Activated CD8-positive, alpha-beta T cell treated with anti-CD3 and anti-CD28 coated beads, Interleukin-2, amount 10 ng/mL, durations not matched to agents 7 days and 5 days (primary cell): ENCODE measurements at regions not wholly inside any gene's neighbourhood (a gene's known extent, or its start where the extent isn't known, plus 50 kb on each side); places are given as distances from the start of the nearest gene placed in this dataset.
"Not testable (repeated sequence)": the region's sequence is repeated elsewhere in the genome, so short reads cannot be mapped to it uniquely, and the experiment has no call there.

Experiments used
- ATAC-seq: fragments of 150-1000 bp; cut with Tn5 transposase; one replicate; pipeline ENCODE4 v1.10.0; 2021; ENCODE audit warnings: moderate library complexity
- CTCF ChIA-PET: fragments of 350-600 bp; sonication (Branson Sonifier 250); formaldehyde crosslinking; loops from one replicate; lab custom pipeline; 2021; ENCODE audit warnings: antibody characterized with exemption; lab: Charles Lee
- POLR2A ChIA-PET: fragments of 350-600 bp; sonication (Branson Sonifier 250); formaldehyde crosslinking; loops from one replicate; lab custom pipeline; 2021; ENCODE audit warnings: antibody characterized with exemption; lab: Charles Lee
- DNase-seq: peaks from one replicate; pipeline ENCODE4 v3.0.0-alpha.2; 2020
- H3K27ac Mint-ChIP-seq: one replicate; pipeline ENCODE4 v1.8.0; 2021; ENCODE audit warnings: mild to moderate bottlenecking, mixed read lengths
- H3K27me3 Mint-ChIP-seq: one replicate; pipeline ENCODE4 v1.8.0; 2021; ENCODE audit warnings: low read depth, mixed read lengths
- H3K36me3 Mint-ChIP-seq: one replicate; pipeline ENCODE4 v1.8.0; 2021; ENCODE audit warnings: low read depth, mixed read lengths
- H3K4me1 Mint-ChIP-seq: one replicate; pipeline ENCODE4 v1.8.0; 2021; ENCODE audit warnings: low read depth, mixed read lengths
- H3K4me3 Mint-ChIP-seq: one replicate; pipeline ENCODE4 v1.8.0; 2021; ENCODE audit warnings: mild to moderate bottlenecking, mixed read lengths
- H3K9me3 Mint-ChIP-seq: one replicate; pipeline ENCODE4 v1.8.0; 2022; ENCODE audit warnings: mixed read lengths; ENCODE audit not compliant: insufficient read depth

DNA sequence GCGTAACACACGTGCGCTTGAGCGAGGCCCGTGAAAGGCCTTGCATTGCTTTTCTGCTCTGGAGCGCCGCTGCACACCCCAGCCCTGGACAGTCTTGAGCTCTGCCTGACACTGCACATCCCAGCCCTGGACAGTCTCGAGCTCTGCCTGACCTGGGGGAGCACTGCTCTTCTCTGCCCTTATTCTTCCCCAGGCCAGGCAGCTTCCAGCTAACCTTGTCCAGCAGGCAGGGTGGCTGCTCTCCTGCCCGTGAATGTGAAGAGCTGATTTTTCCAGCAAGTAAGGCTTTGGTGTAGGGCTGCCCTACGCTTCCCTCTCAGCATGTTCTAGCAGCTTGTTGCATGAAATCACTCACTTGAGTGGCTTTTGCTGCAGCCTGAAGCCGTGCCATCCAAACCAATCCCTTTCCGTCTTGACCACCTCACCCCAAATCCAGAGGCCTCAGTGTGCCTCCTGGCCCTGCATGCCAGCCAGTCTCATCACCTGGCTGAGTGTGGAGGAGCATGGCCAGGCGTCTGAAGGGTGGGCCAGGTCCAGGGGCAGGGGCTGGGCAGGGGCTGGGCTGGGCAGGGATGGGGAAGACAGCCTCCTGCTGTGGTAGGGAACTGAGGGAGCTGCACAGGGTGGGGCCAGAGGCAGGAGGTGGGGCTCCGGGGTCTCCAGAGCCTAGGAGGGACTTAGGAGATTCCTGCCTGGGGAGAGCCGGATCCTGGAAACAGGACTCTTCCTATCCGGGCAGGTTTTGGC lies 89.5 kb upstream of the B3GAT1 start:
- Mint-ChIP-seq H3K27ac (no peak overlapping the region), H3K9me3 (no peaks in the 10 kb centered on the region), H3K36me3 (no peaks in the 10 kb centered on the region), H3K27me3 (no peaks in the 10 kb centered on the region), H3K4me1 (no peaks in the 10 kb centered on the region), H3K4me3 (no peak overlapping the region)
- CTCF ChIA-PET: no interaction called here
- no peak for DNase-seq
- POLR2A ChIA-PET: no interaction called here
- no peak for ATAC-seq

DNA sequence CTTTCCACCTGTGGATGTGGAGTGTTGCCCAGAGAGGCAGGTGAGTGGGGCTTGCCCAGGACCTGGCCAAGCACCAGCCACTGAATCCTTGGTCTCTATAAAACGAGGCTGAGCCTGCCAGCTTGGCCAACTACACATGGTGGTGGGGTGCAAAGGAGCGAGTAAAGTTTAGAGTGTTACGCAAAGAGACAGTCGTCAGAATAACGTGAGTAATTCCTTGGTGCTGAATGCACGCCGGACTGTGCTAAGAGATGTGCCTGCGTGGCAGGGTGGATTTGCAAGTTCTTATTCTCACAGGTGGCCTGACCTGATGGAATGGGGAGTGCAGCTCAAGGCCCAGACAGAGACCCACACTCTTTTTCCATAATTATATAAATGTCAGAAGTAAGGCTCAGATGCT lies 88.6 kb upstream of the B3GAT1 start:
- ChIA-PET POLR2A (no interaction called here), CTCF (no interaction called here)
- Mint-ChIP-seq H3K27ac (no peak overlapping the region), H3K27me3 (no peaks in the 10 kb centered on the region), H3K4me3 (no peak overlapping the region), H3K9me3 (no peaks in the 10 kb centered on the region), H3K36me3 (no peaks in the 10 kb centered on the region), H3K4me1 (no peaks in the 10 kb centered on the region)
- ATAC-seq (no peak), DNase-seq (no peak)

- DNase-seq (no peak), ATAC-seq (no peak)
- Mint-ChIP-seq H3K4me3 (no peak overlapping the region), H3K9me3 (no peaks in the 10 kb centered on the region), H3K27ac (no peak overlapping the region), H3K27me3 (no peaks in the 10 kb centered on the region), H3K36me3 (no peaks in the 10 kb centered on the region), H3K4me1 (no peaks in the 10 kb centered on the region)
- CTCF ChIA-PET: no interaction called here
- POLR2A ChIA-PET: no interaction called here
These were observed 87.9 kb upstream of the B3GAT1 start for GRCh38 chr11:134499990-134500389.

DNA sequence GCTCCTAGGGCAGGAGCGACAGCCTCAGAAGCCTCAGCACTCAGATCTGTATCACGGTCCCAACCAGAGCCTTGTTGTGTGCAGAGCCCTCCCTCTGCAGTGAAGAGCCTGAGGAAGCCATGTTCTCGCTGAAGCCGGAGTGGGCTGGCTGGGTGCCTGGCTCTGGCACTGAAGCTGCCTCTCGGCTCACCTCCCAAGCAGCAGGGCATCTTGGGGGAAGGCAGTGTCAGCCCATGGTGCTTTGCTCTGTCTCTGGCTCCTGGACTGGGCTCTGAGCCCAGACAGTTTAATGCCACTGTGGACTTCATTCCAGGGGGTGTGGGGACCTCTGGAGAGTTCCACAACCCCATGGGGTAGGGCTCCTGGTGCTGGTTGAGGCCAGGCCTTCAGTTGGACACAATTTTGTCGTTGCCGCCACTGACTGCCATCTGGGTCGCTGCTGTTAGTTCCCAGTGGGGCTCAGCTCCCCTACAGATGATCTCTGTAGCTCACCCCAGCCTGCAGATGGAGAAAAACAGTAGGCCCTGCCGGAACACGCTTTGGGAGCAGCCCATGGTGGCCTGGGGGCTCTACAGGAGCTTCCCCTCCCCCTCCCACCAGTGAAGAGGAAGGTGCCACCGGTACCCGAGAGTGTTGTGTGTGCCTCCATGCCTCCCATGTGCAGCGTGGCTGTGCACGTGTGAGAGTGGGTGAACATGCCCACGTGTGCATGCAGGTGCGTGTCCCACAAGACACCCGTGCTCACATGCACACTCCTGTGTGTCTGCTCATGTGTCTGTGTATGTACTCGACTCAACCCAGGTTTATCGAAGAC lies 86.5 kb upstream of the B3GAT1 start:
- no peaks in the 10 kb centered on the region for H3K9me3 Mint-ChIP-seq

GRCh38 chr11:134497586-134497985 lies 85.5 kb upstream of the B3GAT1 start:
- Mint-ChIP-seq H3K9me3 (no peaks in the 10 kb centered on the region), H3K27ac (no peak overlapping the region)
- POLR2A ChIA-PET: no interaction called here

More for the DNA sequence above, 86.5 kb upstream of the B3GAT1 start:
- Mint-ChIP-seq H3K36me3 (no peaks in the 10 kb centered on the region), H3K27me3 (no peaks in the 10 kb centered on the region), H3K4me3 (no peak overlapping the region), H3K27ac (no peak overlapping the region), H3K4me1 (no peaks in the 10 kb centered on the region)
- CTCF ChIA-PET: no interaction called here
- no peak for ATAC-seq
- DNase-seq: no peak
- POLR2A ChIA-PET: no interaction called here

DNA sequence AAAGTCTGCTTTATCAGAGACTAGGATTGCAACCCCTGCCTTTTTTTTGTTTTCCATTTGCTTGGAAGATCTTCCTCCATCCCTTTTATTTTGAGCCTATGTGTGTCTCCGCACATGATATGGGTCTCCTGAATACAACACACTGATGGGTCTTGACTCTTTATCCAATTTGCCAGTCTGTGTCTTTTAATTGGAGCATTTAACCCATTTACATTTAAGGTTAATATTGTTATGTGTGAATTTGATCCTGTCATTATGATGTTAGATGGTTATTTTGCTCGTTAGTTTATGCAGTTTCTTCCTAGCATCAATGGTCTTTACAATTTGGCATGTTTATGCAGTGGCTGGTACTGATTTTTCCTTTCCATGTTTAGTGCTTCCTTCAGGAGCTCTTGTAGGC lies 84.0 kb upstream of the B3GAT1 start:
- H3K36me3 Mint-ChIP-seq, H3K4me3 Mint-ChIP-seq, POLR2A ChIA-PET, H3K4me1 Mint-ChIP-seq, DNase-seq, CTCF ChIA-PET, H3K27ac Mint-ChIP-seq, H3K27me3 Mint-ChIP-seq, H3K9me3 Mint-ChIP-seq, ATAC-seq: not testable (repeated sequence)

More at GRCh38 chr11:134497586-134497985, 85.5 kb upstream of the B3GAT1 start:
- no peak for DNase-seq
- CTCF ChIA-PET: no interaction called here
- Mint-ChIP-seq H3K36me3 (no peaks in the 10 kb centered on the region), H3K4me1 (no peaks in the 10 kb centered on the region), H3K27me3 (no peaks in the 10 kb centered on the region), H3K4me3 (no peak overlapping the region)
- ATAC-seq: no peak

- H3K27ac Mint-ChIP-seq, H3K36me3 Mint-ChIP-seq, H3K4me3 Mint-ChIP-seq, DNase-seq, H3K4me1 Mint-ChIP-seq, ATAC-seq, CTCF ChIA-PET, POLR2A ChIA-PET, H3K9me3 Mint-ChIP-seq, H3K27me3 Mint-ChIP-seq: not testable (repeated sequence)
These were observed 82.4 kb upstream of the B3GAT1 start for GRCh38 chr11:134494395-134494794.

DNA sequence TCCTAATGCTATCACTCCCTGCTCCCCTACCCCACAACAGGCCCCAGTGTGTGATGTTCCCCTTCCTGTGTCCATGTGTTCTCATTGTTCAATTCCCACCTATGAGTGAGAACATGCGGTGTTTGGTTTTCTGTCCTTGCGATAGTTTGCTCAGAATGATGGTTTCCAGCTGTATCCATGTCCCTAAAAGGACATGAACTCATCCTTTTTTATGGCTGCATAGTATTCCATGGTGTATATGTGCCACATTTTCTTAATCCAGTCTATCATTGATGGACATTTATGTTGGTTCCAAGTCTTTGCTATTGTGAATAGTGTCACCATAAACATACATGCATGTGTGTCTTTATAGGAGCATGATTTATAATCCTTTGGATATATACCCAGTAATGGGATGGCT lies 80.4 kb upstream of the B3GAT1 start:
- H3K4me3 Mint-ChIP-seq, POLR2A ChIA-PET: not testable (repeated sequence)

GRCh38 chr11:134489728-134490127 lies 77.7 kb upstream of the B3GAT1 start:
- Mint-ChIP-seq H3K9me3 (no peaks in the 10 kb centered on the region), H3K27me3 (no peaks in the 10 kb centered on the region), H3K27ac (no peak overlapping the region), H3K4me1 (no peaks in the 10 kb centered on the region), H3K36me3 (no peaks in the 10 kb centered on the region), H3K4me3 (no peak overlapping the region)
- CTCF ChIA-PET: no interaction called here
- no peak for ATAC-seq
- DNase-seq: no peak
- POLR2A ChIA-PET: no interaction called here

More for the DNA sequence above, 80.4 kb upstream of the B3GAT1 start:
- H3K9me3 Mint-ChIP-seq, H3K27ac Mint-ChIP-seq, H3K27me3 Mint-ChIP-seq, H3K4me1 Mint-ChIP-seq, CTCF ChIA-PET, H3K36me3 Mint-ChIP-seq, DNase-seq, ATAC-seq: not testable (repeated sequence)

- Mint-ChIP-seq H3K27ac (no peak overlapping the region), H3K9me3 (no peaks in the 10 kb centered on the region), H3K36me3 (no peaks in the 10 kb centered on the region), H3K4me1 (no peaks in the 10 kb centered on the region), H3K27me3 (no peaks in the 10 kb centered on the region), H3K4me3 (no peak overlapping the region)
- ChIA-PET CTCF (no interaction called here), POLR2A (interaction anchor here (0.6 kb wide), 1 partner anchor 575 kb away, joined by 3 read pairs; no protein-coding TSS in a partner anchor)
- ATAC-seq (no peak), DNase-seq (no peak)
These were observed 76.9 kb upstream of the B3GAT1 start for GRCh38 chr11:134488913-134489312.

GRCh38 chr11:134488512-134488911 lies 76.5 kb upstream of the B3GAT1 start:
- no peaks in the 10 kb centered on the region for H3K4me1 Mint-ChIP-seq
- CTCF ChIA-PET: no interaction called here
- no peak overlapping the region for H3K27ac Mint-ChIP-seq
- H3K36me3 Mint-ChIP-seq: no peaks in the 10 kb centered on the region
- H3K9me3 Mint-ChIP-seq: no peaks in the 10 kb centered on the region
- H3K27me3 Mint-ChIP-seq: no peaks in the 10 kb centered on the region
- POLR2A ChIA-PET: interaction anchor here (0.6 kb wide), 1 partner anchor 574 kb away, joined by 3 read pairs; no protein-coding TSS in a partner anchor
- H3K4me3 Mint-ChIP-seq: no peak overlapping the region
- ATAC-seq (no peak), DNase-seq (no peak)

- H3K4me1 Mint-ChIP-seq: no peaks in the 10 kb centered on the region
- ChIA-PET CTCF (no interaction called here), POLR2A (no interaction called here)
- no peaks in the 10 kb centered on the region for H3K9me3 Mint-ChIP-seq
- DNase-seq (no peak), ATAC-seq (no peak)
- H3K27me3 Mint-ChIP-seq: no peaks in the 10 kb centered on the region
- H3K27ac Mint-ChIP-seq: no peak overlapping the region
- H3K4me3 Mint-ChIP-seq: no peak overlapping the region
- H3K36me3 Mint-ChIP-seq: no peaks in the 10 kb centered on the region
These were observed 75.7 kb upstream of the B3GAT1 start for GRCh38 chr11:134487696-134488095.
